ENCODE measurements at regions not wholly inside any gene's neighbourhood (a gene's known extent, or its start where the extent isn't known, plus 50 kb on each side); places are given as distances from the start of the nearest gene placed in this dataset.
A peak's percentile ranks its signal among the peaks of the same experiment; 100 is the strongest.
"Not testable (repeated sequence)": the region's sequence is repeated elsewhere in the genome, so short reads cannot be mapped to it uniquely, and the experiment has no call there.

DNA sequence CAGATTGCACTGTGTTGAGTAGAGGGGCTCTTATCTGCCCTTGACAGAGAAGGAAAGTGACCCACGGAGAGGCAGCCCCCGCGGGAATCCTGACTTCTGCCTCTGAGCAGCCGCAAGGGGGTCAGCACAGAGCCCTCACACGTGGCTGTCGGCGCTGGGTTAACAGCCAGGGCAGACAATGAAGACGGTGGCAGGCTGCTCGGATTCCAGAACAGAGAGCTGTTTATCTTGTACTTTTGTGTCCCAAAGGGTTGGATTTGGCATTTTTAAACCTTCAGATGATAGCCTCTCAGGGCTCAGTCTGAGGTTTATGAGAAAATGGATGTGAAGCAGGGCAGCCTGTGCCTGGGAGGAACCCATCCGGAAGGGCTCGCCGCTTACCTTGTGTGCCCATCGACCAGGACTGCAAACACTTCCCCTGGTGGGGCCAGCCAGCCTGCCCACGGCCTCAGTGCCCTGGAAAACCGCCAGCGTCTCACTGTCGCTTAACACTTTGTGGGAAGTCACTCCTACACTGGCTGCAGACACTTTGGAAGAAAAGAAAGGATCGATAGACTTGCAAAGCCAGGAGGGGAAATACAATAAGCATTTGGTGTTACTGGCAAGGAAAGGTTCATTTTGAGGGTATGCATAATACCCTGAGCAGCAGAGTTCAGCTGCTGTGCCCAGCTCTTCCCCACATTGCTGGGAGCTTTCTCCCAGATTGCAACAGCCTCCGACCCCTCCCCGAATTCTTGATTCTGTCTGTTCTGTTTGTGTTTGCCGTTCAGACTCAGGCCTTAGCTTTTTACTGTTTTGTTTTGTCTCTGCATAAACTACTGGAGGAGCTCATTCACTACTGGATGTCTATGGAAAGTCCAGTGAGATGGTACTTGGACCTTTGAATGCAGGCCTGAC is 325.3 kb upstream of the MYT1L start:
- no peak for DNase-seq (ENCODE audit: extremely low read depth in 1 of 2, low read depth in 1 of 2)

DNA sequence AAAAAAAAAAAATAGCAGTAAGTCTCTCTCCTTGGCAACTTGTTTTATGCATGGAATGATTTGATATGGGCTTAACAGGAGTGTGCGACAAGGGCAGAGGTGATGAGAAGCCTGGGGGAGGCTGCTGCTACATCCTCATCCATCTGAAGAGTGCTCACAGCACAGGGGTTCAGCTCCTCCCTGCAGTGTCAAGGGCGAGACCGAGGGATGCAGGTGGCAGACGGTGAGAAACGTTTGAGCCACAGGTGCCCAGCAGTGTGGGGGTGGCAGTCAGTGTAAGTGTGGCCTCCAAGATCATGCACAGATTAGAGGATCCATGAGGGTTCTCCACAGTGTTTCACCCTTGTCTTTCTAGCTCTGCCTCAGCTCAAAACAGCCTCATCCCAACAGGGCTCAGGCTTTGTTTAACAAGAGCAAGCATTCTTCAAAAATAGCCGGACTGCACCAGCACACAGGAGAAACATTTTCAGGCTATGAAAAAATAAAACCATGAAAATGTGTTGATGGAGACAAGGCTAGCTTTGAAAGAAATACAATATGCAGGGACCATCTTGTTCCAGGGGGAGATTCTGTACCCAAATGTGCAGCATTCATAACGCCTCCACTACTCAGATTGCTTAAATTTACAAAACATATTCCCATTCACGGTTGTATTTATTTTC is 324.5 kb upstream of the MYT1L start:
- no peak for DNase-seq (ENCODE audit: extremely low read depth in 1 of 2, low read depth in 1 of 2)

DNA sequence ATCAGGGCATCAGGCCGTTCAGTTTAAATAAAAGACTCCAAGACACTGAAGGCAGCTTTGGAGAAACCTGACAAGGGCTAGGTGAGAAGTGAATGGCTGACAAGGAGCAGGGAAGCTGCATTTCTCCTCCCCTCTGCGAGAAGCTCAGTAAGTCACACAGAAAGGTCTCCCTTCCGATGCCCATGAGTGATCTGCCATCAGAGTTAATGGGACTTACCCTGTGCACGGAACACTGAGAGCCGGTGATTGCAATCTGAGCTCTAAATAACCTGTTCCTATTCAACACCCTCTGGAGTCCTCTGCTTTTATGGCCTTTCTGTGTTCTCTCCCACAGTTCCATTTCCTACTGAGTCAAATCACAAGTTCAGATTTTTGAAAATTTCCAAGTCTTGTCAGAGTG is 322.2 kb upstream of the MYT1L start:
- DNase-seq (ENCODE audit: extremely low read depth in 1 of 2, low read depth in 1 of 2): no peak

DNA sequence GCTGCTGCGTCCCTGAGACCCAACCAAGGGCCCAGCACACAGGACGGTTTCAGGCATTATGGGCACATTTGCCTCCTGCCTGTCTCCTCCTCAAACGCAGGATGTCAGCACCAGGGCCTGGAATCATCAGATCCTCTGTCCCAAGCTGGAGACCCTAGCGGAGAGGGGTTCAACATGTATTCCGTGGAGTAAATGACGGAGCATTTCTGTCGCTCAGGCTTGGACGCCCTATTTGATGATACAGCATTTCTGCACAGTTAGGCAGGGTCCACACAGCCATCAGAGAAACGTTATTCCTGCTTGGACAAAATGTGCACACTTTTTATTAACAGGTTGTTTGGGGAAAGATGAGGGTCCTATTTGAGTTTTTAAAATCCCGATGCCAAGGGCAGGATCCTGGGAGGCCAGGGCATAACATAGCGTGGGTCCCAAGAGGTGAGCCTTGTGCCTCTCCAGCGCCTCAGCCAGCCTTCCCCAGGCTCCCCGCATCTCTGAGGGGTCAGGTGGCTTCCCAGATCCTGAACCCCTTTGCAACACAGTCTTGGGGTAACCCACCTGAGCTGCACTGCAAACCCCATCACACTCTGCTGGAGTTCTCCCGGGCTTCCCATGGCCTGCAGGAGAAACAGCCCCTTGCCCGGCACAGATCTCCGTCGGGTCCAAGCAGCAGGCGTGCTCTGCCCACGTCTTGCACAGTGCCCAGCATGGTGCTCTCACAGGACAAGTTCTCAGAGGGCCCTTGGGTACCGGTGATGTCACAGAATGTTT is 319.7 kb upstream of the MYT1L start:
- DNase-seq (ENCODE audit: extremely low read depth in 1 of 2, low read depth in 1 of 2): no peak

DNA sequence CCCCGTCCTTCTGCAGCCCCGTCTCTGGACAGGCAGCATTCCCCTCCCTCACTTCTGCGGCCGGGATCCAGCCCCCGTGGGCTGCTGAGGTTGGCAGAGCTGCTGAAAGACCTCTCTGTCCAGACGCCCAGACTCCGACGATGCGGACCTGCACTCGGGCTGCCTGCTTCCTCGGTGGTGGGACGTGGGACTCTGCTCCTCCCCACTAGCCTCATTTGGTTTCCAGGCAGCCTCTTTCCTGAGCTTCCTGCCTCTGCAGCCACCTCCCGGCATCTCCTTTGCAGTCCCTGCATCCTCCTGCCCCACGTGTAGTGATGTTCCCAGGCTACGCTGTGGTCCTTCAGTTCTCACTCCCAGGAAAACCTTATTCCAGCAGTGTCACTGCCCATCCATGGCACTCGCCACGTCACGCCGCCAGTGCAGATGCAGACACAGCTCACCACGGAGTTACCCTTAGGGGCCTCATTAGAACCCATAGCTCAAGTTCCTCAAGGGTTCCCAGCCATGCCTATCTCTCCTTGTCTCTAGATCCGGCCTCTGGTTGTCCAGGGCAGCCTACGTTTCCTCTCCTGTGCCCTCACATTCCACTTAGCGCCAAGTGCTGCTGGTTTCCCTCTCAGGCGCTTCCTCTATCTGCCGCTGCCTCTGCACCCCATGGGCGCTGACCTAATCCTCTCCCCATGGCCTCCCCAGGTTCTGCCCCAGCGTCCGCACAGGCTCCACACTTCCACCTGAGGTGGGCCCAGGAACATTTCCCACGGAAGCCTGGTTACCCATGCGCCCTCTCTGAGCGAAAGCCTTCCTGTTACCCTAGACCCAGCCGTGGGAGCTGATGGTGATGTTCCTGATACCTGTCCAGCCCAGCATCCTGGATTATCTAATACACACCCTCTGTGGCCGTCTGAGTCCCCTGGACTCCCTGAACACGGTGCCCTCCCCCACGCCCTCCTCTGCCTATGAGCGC is 318.3 kb upstream of the MYT1L start:
- DNase-seq (ENCODE audit: extremely low read depth in 1 of 2, low read depth in 1 of 2): no peak

DNA sequence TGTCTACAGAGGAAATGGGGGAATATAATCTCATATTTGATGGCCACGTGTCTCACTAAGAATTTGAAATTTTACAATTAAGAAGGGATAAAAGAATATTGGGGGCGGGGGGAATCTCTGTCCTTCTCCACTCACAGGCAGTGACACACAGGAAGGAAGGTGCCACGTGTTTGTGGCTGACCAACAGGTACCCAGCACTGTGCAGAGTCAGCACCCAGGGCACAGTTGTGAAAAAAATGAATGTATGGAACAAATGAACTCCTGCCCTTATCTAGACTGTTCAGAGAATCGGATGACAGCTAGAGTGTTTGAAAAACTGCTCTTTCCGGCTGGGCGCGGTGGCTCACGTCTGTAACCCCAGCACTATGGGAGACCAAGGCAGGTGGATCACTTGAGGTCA is 317.0 kb upstream of the MYT1L start:
- peak in 1 of 2 donors; percentile 0 for DNase-seq (ENCODE audit: extremely low read depth in 1 of 2, low read depth in 1 of 2)

DNA sequence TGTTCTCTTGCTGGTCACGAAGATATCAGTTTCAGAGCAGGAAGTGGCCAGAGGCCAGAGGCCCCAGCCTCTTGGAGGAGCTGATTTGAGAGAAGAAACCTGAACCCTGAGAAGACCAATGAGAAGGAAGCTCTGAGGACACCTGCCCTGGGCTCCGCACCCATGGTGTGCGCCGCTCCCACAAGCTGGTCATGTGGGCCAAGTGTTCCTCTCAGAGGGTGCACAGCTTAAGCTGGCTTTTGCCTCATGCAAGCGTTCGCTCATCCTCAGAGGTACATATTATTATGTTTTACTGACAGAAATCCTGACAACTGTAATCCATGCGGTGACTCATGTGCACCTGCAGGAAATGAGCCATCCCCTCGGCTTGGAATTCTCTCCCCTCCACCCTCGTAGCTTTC is 316.1 kb upstream of the MYT1L start:
- DNase-seq (ENCODE audit: extremely low read depth in 1 of 2, low read depth in 1 of 2): peak in 1 of 2 donors; percentile 8

DNA sequence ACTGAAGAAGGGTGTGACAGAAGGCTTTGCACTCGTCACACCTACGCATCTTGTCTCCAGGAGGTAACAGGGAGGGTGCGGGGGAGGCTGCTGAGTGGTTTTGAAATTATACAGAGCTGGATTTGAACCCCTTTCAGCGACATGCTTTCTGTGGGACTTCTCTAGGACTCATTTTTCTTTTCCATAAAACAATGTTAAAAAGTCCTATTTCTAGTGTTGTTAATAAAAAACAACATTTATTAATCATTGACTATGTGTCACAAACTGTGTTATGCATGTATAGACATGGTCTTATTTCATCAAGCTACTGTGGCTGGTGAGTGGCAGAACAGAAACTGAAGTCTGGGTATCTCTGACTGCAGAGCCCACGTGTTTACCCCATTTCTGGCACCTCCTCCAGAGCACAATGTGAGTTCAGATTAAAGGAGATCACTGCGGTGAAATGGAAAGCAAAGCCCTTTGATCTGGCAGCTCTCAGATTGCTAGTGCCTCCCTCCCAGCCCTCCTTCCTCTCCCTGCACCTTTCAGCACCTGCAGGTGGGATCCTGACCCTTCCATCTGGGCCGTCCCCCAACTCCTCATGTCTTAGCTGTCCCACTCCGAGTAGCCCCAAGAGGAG is 315.5 kb upstream of the MYT1L start:
- peak in 1 of 2 donors; percentile 29 for DNase-seq (ENCODE audit: extremely low read depth in 1 of 2, low read depth in 1 of 2)

DNA sequence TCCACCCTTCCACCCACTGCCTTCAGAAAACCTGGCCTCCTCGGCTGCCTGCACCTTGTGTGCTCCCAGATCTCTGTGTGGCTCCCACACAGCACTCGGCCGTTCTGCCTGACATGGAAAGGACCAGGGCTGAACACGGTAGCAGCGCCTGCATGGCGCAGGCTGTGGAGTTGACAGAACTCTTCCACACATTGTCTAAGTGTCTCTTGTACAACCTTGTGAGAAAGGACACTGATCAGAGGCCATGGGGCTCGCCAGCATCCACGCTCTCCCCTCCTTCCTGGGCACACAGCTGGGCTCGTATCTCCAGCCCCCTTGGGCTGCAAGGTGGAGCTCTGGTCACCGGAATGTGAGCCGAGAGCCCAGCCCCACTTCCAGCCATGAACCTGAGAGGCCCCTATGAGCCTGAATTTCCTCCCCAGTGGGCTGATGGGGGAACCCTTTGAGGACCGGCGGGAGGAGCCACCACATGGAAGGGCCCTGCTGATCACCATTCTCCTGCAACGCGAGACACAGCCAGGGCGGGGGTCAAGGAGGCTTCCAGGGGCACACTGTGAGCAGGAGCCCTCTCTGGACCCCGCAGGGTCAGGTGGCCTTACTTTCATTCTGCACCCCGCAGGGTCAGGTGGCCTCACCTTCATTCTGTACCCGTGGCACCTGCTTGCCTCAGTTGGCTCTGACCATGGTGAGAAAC is 314.2 kb upstream of the MYT1L start:
- DNase-seq (ENCODE audit: extremely low read depth in 1 of 2, low read depth in 1 of 2): no peak

DNA sequence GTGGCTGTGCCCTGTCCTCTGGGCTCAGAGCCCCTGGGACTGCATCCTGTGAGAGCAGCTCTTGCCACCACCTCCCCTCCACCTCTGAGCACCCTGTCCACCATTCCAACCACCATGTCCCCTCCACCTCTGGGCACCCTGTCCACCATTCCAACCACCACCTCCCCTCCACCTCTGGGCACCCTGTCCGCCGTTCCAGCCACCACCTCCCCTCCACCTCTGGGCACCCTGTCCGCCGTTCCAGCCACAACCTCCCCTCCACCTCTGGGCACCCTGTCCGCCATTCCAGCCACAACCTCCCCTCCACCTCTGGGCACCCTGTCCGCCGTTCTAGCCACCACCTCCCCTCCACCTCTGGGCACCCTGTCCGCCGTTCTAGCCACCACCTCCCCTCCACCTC is 313.7 kb upstream of the MYT1L start:
- DNase-seq (ENCODE audit: extremely low read depth in 1 of 2, low read depth in 1 of 2): not testable (repeated sequence)

DNA sequence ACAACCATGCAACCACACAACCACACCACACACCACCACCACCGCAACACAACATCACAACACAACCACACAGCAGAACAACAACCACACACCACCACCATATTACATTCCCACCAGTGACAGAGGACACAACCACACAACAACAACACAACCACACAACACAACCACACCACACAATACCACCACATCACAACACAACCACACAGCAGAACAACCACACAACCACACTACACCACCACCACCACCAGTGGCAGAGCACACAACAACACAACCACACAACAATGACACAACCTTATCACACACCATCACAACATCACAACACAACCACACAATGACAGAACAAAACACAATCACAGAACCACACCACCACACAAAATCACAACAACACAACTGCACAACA is 313.0 kb upstream of the MYT1L start:
- DNase-seq (ENCODE audit: extremely low read depth in 1 of 2, low read depth in 1 of 2): no peak

DNA sequence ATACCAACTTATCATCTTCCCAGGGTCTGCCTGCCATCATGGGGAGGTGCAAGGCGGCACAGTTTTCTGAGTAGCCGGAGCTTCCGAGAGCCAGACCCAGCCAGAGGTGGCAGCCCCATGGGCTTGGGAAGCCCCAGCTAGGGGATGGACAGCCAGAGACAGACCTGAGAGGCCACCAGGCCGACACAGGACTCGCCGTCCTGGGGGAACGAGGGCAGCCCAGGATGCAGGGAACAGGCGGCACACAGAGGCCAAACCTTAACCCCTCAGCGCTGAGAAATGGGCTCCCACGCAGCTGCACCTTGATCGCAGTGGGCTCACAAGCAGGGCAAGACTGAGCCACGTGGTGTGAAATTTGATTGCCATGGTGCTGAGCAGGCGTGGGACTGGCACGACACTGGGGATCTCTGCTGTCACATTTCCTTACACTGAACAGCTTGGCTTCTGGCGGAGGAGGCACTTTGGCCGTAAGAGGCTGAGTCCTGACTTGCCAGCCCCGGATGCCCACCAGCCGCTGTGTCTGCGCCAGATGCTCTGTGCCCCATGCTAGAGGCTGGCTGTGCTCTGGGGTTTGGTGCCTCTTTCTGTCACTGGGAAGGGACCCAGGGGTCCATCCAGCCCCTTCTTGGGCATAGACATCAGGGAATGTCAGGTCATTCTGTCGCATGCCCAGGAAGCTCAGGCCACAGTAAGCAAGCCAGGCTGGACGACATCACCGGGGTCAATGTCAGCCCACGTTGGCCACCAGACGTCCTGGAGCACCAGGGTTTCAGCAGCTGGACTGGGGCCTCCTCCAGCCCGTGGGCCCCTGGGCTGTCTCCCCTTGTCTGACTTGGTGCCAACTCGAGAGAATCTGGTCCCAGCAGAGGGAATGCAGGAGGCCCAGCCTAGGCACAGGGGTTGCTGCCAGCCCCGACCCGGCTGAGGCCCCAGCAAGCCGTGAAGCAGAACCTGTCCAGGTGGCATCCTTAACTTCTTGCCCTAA is 312.1 kb upstream of the MYT1L start:
- DNase-seq (ENCODE audit: extremely low read depth in 1 of 2, low read depth in 1 of 2): no peak

DNA sequence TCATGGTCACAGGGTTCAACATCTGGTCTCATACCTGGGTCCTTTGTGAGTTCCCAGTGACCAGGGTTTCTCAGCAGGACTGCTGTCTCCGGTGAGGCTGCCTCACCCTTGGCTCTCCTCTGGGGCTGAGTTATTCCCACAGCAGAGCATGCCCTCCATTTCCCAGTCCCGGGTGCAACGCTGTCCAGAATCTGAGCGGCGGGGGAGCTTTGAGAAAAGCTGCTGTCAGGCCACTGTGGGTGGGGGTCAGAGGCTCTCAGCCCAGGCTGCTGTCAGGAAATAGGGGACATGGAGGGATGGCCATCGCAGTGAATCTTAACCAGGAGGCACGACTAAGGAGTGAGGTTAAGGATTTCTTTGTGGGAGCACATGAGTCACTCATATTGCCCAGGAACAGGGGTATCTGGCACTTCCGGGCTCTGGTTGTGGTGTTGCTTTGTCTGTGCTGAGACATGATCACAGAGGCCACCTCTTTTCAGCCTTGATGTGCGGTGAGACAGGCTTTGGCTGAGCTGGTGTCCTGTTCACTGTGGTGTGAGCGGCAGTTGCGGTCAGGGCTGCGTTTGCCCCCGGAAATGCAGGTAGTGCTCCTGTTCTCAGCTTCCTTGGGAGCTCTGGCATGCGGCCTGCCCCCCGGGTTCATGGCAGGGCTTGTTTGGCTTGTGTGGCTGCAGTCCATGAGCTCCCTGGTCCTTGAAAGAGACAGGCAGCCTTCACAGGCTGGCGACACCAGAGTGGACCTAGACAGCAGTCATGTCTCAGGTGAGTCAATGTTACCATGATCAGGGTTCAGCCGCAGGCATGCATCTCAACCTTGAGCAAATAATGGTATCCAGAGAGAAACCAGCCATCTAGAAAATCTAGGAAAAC is 310.7 kb upstream of the MYT1L start:
- DNase-seq (ENCODE audit: extremely low read depth in 1 of 2, low read depth in 1 of 2): no peak

DNA sequence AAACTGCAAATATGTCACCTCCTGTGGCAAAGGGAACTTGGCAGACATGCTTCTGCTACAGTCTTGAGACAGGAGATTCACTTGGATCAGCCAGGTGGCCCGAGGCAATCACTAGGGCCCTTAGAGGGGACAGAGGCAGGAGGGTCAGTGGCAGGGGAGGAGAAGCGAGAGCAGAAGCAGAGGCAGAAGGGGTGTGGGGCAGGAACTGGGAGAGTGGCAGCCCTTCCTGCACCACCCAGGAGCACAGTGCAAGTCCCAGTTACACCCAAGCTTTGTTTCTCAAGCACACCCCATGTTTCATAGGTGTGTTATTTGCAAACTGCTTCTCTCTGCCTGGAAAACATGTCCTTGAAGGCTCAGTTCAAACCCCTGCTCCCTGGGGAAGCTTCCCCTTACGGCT is 309.7 kb upstream of the MYT1L start:
- no peak for DNase-seq (ENCODE audit: extremely low read depth in 1 of 2, low read depth in 1 of 2)

DNA sequence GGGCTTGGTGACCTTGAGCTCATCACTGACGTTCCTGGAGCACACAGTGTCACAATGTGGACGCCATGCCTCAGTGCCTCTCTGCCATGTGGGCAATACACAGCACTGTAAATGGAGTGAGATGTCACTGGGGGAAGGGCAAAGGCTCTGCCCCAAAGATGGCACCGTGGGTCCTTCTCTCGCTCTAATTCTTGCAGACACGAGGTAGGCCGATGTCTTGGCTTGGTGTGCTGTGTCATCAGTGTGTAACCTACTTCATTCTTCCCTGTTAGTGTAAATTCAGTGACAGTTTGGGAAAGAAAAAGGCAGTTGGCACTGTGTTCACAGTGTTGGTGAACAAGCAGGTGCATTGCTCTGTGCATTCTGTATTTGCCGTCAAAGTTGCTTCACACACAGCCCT is 309.3 kb upstream of the MYT1L start:
- DNase-seq (ENCODE audit: extremely low read depth in 1 of 2, low read depth in 1 of 2): no peak

DNA sequence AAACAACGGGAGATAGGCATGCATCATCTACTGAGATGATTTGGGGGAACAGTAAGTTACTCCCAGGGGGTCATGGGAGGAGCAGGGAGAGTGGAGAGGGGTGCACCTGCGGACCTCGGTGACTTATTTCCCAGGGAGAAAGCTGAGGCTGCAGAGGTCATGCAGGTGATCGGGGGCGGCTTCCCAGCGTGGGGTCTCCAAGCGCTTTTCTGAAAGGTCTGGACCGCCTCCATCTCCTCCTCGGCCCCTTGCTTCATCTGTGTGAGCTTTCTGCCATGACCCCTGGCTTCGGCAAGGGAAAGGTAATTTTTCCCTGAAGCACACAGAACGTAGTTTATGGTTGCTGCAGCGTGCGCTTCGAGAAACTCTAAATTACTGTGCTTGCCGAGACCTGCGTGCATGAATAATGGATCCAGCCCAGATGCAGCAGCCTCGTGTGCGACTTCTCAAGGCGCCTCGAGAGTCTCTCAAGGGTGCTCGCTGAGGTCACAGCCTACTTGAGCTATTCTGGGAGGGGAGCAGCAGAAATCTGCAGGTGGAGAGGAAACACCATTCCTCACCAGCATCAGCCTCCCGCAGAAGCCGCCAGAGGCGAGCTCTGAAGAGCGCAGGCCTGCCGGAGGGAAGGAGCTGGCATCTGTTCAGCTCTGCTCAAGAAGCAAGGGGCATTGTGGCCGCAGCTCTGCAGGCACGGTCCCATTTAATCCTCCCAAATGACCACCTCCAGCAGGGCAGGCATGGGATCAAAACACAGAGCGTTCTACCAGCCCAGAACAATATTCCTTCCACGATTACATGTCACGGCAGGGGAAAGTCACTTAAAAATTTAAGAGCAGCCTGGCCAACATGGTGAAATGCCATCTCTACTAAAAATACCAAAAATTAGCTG is 308.4 kb upstream of the MYT1L start:
- DNase-seq (ENCODE audit: extremely low read depth in 1 of 2, low read depth in 1 of 2): no peak

Measured in stimulated activated CD8-positive, alpha-beta memory T cell treated with anti-CD3 and anti-CD28 coated beads, Interleukin-7, amount 100 ng/mL, for 48 hours (primary cell).